Urothelium cell line (cell line): ENCODE measurements at regions not wholly inside any gene's neighbourhood (a gene's known extent, or its start where the extent isn't known, plus 50 kb on each side); places are given as distances from the start of the nearest gene placed in this dataset.

Experiments
- DNase-seq: peaks from one replicate; pipeline ENCODE4 v3.0.0; 2011; ENCODE audit warnings: low spot score, mixed read lengths
- FAIRE-seq: peaks from 2 replicates; lab custom pipeline; 2011; peaks lifted over from hg19 to GRCh38; lab: Jason Lieb, UNC

DNA sequence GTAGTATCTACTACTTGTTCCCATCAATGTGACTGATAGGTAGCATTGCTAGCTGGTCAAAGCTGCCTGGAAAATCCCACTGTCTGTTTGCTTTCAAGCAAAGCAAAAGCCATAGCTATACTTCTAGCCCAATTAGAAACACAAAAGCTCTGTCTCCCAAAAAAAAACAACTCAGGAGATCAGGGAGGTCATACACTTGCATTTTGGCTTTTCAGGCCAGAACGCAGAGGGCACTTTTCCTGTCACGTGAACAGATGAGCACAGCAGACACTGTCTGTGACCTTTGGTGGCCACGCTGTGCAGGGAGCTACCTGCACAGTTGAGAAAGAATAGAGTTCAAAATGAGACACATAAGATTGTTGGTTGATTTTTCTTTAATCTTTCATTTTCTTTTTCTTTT lies 441.7 kb upstream of the PDZRN3 start:
- DNase-seq, result no peak
- no peak for FAIRE-seq

DNA sequence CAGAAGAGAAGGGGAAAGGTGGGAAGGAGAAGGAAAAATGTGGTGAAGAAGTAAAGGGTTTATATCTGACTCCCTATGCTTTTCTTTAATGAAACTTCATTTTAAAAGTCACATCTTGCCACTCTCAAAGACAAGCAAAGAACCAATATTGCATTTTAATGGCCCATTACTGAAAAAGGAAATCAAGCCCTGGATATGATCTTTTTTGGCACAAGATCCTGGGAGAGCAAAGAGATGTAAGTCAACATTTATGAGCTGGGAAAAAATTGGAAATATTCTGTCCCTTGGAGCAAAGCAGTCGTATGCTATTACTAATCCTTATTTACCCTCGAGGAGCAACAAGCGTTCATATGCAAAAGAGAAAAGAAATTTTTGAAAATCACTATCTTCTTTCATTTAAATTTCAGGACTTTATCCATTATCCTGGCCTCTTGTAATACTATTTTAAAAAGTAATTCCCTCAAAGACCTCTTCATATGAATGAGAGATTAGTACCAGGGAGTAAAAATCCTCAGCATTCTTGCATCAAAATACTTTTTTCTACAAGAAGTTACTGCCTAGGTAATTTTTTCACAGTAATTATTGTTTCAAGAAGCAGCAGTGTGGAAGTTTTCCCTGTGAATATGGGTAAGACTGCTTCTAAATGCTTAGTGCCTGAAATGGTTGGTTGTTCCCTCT lies 435.3 kb upstream of the PDZRN3 start:
- no peak for DNase-seq
- no peak for FAIRE-seq

DNA sequence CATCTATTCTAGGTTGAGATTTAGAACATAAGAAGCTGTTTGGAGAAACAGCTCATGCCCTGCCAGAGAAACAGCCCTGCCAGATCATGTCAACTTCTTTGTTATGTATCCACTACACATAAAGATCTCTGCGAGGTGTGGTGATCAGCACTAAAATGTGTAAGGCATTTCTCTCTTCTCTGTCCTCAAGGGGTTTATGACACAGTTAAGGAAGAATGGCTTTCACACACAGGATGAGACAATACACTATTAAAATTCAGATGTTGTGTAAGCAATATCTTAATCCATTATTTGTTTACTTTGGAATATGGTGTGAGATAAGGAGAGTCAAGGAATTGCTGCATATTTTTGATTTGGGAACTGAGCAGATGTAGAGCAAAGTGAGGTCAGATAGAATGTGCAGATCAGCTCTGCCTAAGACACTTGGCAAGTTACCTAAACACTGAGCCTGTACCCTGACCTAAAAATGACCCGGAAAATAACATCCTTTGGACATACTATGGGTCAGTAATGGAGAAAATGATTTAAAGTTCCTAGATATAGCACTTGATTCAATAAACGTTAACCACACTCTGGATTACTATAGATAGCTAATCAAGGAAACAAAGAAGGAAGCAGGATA lies 434.7 kb upstream of the PDZRN3 start:
- DNase-seq (no peak), FAIRE-seq (no peak)

DNA sequence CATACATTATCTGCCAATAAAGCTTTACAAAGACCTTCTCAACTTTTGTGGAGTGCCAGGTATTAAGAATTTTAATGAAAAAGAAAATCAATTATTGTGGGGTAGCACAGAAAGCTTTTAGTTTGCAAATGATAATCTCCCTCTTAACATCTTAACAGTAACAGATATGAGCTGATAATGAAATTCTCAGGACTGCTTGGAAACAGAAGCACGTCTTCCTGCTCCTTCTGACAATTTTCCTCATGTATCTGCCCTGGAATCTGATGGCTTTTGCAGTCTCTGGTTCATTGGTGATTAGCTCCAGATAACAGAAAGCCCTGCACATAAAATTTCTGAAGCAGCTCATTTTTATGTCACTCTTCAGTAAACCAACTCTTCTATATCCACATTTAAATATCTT lies 432.4 kb upstream of the PDZRN3 start:
- FAIRE-seq (no peak), DNase-seq (no peak)

DNA sequence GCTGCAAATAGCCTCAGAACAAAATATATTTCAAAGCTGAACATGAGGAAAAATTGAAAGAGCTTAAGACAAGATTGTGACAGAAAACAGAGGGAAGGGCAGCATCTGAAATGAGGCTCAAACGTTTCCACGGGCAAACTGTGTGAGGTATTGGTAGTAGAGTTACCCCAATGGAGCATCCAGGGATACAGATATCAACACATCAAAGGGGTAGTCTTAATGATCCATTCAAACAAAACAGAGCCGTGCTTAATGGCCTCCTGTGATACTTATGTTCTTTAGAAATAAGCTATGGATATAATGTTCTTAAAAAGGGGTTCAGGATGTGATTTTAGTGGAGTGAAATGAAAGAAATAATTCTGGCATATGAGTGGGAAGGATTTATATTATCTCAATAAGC lies 430.3 kb upstream of the PDZRN3 start:
- FAIRE-seq, result no peak
- DNase-seq, result no peak

DNA sequence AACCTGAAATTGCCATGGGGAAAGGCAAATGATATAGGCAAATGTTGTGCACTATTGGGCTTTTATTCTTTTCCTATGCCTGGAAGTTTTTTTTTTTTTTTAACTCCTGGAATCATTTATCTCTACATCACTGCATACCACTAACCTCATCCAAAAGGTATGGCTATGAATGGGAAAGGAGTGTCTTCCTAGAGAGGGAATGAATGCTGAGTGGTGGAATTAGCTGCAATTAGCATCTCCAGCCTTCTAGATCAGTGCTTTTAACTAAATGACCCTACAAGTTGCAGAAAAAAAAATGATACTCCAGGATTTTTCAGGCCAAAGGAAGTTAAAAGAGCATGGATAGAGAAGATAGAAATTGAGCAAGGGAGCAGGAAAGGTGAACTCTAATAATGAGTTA lies 429.8 kb upstream of the PDZRN3 start:
- FAIRE-seq (no peak), DNase-seq (no peak)

DNA sequence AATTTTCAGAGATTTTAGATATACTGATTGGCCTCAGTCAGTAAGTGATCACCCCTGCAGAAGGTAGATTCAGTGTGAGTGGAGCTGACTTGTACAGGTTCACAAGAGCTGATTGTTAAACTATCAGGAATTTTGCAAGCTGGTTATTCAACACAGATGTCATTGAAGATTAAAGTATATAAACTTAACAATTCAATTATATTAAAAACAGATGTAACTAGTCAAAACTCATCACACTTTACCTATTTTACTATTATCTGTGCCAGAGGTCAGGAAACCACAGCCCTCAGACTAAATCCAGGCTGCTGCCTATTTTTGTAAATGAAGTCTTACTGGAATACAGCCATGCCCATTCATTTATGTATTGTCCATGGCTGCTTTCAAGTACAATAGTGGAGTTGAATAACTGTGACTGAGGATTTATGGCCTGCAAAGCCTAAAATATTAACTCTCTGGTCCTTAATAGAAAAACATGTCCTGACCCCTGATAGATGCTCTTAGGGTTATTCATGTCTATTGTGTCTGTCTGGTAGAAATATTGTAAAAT lies 429.3 kb upstream of the PDZRN3 start:
- DNase-seq (no peak), FAIRE-seq (no peak)

DNA sequence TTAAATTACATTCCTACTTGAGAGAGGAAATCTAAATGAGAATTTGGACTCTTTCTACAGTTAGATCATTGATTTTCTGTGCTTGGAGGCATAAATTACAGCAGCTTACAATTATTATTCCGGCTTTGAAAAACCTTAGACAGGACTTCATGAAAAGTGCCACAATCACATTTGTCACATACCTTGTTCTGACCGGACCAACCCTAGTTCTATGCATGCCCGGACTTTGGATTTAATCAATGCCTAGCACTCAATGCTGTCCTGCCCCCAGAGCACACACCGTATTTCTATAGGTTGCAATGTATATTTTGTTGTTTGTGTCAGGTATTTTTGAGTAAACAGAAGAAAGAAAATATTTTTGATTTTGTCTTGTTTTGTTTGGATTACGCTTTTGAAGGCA lies 424.7 kb upstream of the PDZRN3 start:
- DNase-seq (no peak), FAIRE-seq (no peak)

DNA sequence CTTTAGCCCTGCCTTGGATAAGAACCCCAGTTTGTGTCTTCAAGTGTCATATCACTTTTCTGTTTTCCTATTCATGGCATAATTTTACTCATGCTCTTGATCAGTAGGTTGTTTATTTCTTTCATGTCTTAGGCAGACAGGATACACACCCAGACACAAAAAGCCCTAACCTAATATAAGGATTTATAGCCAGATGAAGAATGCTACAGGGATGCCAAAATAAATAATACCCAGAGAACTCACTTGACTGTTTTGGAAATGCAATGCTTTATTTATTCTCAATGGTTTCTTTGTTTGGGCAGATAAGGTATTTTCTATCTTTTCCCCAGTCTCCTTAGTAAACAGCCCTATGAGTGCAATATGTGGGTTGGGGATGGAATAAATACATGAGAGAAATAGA lies 424.0 kb upstream of the PDZRN3 start:
- DNase-seq (no peak), FAIRE-seq (no peak)

DNA sequence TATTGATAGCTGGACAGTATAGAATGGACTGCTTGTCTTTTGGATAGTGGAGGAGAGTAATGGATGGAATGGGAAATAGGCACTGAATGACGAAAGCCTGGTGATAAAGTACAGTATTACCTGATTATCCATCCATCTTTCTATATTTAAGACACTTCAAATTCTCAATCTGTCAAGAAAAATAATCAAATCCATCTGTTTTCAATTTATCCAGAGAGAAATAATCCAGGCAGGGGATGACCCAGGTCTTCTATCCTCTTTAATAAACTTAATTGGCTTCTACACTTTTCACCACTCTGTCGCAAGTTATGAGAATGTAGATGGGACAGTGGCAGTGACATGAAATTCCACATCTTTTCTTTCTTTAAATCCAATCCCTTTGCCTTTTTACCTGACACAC lies 420.3 kb upstream of the PDZRN3 start:
- DNase-seq (no peak), FAIRE-seq (no peak)

DNA sequence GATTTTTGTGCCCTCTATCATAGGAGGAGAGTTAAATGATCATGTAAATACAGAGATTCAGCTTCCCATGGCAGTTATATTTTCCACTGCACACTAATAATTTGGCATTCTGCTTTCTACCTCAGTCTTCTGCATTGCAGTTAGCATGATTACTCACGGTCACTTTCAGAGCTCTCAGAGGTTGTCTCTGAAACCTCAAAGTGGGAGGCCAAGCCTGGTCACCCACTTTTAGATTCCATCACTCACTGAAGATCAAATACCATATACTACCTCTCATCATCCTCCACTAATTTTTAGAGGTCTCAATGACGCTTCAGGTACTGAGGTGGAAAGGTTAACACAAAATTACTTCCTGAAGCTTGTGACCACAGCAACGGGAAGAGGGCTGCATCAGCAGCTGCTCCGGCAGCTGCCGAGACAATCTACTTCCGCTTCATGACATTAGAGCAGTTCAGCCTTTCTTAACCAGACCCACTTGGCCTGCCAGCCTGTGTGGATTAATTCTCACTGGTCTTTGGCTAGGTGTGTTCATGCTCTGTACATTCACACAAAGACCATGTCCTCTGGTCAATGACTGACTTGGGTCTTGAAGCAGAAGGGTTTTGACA lies 416.4 kb upstream of the PDZRN3 start:
- DNase-seq (no peak), FAIRE-seq (no peak)

DNA sequence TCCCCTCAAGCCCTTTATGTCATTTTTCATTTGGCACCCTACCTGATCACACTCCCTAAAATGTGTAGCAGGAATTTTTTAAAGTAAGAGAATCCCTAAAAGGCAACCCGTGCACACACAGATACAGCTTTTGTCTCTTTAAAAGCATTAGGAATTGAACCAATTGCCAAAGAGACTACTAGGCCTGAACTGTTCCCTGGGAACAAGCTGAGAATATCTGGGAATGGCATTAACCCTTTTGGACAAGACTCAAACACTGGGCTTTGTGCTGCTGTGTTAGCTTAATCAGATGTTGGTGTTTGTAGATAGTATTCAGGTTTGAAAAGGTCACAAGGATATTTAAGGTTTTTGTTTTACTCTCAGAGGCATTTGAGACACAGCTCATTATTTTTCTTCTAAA lies 414.4 kb upstream of the PDZRN3 start:
- FAIRE-seq (no peak), DNase-seq (no peak)

DNA sequence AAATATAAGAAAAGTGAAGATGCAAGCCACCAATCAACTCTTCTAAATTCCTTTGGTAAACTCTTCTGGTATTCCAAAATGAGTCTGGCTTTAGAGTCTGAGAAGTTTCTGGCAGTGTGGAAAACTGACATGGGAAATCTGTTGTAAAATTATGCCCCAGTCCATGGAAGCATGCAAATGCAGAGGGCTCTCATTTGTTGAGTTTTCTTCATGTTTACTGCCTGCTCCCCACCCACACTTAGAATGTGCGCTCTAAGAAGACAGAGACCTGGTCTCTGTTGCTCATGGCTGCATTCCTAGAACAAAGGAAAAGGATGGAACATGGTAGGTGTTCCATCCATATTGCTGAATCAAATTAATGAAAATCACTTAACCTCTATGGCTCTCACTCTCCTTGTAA lies 411.8 kb upstream of the PDZRN3 start:
- no peak for DNase-seq
- FAIRE-seq, result no peak

DNA sequence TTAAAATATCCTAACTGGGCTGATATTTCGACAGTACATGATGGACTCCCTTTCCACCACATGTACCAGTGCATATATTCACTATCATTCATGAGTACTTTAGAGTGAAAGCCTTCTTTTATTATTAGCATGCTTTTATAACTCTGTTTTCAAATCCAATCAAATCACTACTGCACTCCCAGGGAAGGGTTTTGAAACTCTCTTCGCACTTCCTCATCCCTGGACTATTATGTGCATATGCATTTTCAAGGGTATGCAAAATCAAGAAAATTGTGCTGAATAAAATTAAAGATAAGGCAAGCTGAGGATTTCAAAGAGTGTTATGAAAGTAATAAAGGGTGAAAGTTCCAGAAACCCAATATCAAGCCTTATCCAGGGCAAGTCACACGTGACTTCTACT lies 411.4 kb upstream of the PDZRN3 start:
- DNase-seq (no peak), FAIRE-seq (no peak)

DNA sequence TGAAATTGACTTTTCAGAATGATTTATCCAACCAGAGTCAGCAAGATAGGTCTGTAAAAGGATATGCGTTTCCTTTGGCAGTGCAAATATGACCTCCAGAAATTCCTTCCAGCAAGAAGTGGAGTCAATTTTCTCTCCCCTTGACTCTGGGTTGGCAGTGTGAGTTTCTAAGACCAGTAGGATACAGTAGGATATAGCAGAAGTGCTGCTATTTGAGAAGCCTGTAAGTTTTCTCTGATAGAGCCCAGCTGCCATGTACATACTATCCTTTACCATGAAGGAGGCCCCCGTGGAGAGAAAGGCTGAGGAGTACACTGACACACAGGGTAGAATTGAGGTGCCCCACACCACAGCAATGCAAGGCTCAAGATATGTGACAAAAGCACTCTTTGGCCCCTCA lies 409.1 kb upstream of the PDZRN3 start:
- FAIRE-seq (no peak), DNase-seq (no peak)

DNA sequence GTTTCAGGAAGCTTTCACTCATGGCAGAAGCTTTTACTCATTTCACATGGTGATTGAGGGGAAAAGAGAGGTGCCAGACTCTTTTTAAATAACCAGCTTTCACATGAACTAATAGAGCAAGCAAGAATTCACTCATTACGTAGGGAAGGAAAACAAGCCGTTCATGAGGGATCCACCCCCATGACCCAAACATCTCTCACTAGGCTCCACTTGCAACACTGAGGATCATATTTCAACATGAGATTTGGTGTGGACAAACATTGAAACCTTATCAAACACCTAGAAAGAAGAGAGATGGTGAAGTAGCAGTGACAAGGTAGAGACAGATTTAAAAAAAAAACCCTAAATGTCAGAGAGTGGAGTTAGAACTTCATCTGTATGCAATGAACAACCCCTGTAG lies 408.6 kb upstream of the PDZRN3 start:
- FAIRE-seq, result no peak
- DNase-seq, result no peak

DNA sequence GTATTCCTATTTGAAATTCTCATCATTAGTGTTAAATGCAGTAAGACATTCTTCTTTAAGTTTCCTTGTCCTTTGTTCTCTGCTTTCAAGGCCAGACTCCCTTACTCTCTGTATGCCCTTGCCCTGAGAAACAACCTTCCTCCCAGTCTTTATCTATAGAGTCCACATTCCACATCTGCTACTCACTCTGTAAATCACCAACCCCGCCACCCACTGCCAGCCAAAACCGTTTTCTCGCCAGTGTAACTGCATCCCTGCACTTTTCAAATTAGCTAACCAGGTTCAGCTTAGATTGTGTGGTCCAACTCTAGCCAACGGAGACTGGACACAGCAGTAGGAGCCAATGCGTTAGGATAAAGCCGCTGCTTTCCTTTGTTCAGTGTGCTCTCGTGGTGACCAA lies 402.4 kb upstream of the PDZRN3 start:
- FAIRE-seq, result no peak
- peak; percentile 19 for DNase-seq

DNA sequence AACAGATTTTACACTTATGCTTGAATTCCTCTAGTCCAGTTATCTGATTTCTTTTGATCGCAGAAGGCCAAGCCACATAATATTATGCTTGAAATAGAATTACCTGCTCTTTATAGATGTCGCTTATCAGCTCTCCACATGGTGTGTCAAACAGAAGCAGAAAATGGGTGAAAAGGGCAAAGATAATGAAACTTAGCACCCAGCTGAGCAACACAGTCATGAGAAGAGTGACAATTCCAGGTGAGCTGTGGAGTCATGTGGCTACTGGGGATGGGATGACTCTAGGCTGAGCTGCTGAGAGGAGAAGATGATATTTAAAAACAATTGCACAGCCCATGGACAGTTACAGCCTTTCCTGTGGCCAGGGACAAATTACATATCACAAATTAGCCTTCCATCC lies 398.7 kb upstream of the PDZRN3 start:
- DNase-seq, result no peak
- FAIRE-seq, result no peak

DNA sequence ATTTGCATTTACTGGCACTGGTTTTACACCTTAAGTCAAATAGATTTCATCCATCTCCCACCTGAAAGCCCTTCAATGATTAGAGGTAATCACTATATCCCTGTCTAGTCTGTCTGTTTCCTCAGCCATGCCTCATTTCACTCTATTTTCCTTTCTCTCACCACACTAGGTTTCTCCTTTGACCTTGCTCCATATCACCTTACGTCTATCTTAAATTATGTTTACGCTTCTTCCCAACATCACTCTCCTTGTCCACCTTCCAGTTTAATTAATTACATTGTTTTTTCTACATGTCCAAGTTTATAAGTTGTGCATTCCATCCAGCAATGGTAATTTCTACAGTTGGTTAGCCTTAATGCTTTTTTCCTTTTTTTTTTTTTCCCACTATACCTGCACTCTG lies 396.7 kb upstream of the PDZRN3 start:
- no peak for FAIRE-seq
- no peak for DNase-seq

DNA sequence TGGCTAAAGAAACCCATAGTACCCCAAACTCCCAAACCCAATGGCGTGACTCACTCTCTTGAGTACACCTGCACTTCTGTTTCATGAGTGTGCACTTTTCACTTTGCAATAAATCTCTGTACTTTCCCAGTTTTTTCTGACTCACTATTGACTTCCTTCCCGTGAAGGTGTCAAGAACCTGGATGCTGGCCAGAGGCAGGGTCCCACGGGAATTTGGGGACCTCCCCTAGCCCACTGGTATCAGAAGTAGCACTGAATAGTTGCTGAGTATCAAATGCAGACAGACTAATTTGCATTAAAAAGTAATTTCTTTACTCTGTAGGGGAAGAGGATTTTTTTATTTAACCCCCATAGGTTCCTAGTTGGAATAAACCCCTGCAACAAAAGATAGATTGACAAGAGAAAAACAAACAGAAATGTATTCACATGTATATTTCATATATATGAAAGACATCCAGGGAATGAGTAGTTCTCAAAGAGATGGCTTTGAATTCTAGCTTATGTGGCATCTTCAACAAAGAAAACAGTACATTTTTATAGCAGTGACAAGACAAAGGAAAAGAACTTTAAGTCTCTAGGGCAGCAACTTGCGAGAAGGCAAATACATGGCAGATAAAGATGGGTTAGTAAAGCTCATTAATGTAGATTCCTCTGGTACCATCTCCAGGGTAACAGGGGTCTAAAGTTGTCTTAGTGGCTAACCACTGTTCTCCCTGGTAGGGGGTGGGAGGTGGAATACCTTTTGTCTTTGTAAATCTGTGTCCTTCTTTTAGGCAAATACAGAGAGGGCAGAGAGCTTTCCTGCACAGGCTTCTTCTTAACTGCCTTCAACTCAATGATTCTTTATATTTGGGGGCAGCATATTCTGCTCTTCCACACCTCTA lies 385.5 kb upstream of the PDZRN3 start:
- DNase-seq, result no peak
- no peak for FAIRE-seq

DNA sequence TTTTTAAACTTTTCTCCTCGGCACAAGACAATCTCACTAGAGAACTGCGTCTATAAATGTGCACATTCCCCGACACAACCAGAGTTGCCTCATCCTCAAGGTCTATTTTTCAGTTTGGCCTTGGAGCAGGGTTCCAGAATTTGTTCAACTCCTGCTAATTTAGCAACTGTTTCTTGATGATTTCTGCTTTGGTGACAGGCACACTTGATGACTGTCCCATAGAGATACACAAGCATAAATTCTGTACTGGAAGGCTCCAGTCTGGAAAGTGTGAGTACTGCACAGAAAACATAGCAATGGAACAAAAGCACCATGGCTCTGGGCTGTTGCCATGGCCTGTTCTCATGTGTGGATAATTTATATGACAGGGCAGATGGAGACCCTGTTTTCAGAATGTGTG lies 379.6 kb upstream of the PDZRN3 start:
- FAIRE-seq, result no peak
- DNase-seq, result no peak
